ENCODE measurements at regions not wholly inside any gene's neighbourhood (a gene's known extent, or its start where the extent isn't known, plus 50 kb on each side); places are given as distances from the start of the nearest gene placed in this dataset.
"Not testable (repeated sequence)": the region's sequence is repeated elsewhere in the genome, so short reads cannot be mapped to it uniquely, and the experiment has no call there.

DNA sequence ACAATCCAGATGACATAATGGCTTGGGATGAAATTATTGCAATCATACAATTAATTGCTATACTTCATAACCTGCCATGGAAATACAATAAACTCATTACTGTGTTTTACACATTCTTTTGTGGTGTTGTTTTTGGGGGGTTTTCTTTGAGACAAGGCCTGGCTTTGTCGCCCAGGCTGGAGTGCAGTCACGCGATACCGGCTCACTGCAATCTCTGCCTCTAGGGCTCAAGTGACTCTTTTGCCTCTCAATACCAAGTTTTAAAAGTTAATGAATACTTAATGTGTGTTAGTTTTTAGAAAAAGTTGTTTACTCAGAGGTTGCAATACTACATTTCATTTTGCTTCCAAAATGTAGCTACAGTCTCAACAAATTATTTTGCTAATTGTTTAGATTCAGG lies 598.4 kb downstream of the CHSY3 start:
- no peak for DNase-seq (ENCODE audit: low read depth in 3 of 3, low spot score in 1 of 3)

DNA sequence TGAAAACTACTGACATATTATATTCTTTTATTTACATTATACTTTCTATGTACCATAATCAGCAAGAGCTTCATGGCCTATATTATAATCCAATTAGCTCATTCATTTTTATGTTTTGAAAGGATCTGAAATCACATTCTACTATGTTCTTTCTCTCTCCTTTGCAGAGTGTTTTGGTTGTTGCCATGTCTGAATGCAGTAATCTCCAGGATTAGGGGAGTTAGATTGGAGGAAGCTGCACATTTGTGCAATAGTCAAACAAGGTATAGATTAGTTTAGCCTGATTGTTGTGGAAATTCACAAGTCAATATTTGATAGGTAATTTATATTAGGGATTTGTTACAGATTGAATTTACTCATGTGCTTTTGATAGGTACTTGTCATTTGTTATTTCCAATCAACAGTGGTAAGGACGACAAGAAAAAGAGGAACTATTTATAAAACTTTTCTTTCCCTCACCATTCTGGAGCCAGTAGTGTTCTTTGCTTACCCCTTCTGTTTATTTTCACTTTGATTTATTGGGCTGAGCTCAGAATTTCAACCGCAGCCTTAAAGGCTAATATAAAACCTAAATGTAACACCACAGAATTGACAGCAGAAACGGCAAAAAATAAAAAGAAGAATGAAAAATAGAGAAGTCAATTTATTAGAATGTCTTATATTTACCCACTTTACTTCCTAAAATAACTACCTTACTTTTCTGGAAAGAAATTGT lies 597.0 kb downstream of the CHSY3 start:
- DNase-seq (ENCODE audit: low read depth in 3 of 3, low spot score in 1 of 3): no peak

DNA sequence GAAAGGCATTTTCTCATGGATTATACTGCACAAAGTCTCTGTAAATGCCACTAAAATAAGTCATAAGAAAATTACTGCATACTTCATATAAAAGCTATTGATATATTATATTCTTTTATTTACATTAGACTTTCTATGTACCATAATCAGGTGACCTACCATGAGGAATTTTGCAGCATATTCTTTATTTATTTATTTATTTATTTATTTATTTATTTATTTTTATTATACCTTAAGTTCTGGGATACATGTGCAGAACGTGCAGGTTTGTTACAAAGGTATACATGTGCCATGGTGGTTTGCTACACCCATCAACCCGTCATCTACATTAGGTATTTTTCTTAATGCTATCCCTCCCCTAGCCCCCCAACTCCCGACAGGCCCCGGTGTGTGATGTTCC lies 596.2 kb downstream of the CHSY3 start:
- DNase-seq (ENCODE audit: low read depth in 3 of 3, low spot score in 1 of 3): not testable (repeated sequence)

DNA sequence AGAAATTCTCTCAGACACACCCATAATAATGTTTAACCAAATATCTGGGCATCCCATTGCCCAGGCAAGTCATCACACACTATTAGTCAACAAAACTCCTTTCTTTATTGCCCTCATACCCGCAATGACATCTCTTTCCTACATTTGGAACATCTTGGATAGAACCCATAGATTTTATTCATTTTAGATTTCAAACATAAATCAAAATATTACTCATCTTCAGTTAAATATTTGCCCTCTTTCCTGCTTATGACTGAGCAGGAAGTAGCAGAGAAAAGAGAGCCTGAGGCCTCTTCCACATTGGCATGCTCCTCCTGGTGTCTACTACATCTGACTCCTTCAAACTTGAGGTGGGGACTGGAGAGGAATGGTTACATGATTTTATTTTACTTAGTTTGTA lies 592.0 kb downstream of the CHSY3 start:
- DNase-seq (ENCODE audit: low read depth in 3 of 3, low spot score in 1 of 3): no peak

DNA sequence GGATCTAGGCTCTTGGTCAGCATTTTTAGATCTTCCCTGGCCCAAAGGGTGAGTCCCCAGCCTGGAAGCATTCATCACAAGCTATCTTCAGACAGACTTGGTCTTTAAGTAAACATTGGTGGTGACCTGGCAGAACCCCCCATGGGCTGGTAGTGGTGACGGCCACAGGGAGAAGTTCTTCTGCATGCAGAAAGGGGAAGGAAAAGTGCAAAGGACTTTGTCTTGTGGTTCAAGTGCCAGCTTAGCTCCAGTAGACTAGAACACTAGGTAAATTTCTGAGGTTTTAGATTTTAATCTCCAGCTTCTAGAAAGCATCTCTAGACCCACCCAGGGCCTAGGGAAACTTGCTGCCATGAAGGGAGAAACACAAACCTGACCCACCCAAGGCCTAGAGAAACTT lies 584.0 kb downstream of the CHSY3 start:
- DNase-seq (ENCODE audit: low read depth in 3 of 3, low spot score in 1 of 3): no peak

DNA sequence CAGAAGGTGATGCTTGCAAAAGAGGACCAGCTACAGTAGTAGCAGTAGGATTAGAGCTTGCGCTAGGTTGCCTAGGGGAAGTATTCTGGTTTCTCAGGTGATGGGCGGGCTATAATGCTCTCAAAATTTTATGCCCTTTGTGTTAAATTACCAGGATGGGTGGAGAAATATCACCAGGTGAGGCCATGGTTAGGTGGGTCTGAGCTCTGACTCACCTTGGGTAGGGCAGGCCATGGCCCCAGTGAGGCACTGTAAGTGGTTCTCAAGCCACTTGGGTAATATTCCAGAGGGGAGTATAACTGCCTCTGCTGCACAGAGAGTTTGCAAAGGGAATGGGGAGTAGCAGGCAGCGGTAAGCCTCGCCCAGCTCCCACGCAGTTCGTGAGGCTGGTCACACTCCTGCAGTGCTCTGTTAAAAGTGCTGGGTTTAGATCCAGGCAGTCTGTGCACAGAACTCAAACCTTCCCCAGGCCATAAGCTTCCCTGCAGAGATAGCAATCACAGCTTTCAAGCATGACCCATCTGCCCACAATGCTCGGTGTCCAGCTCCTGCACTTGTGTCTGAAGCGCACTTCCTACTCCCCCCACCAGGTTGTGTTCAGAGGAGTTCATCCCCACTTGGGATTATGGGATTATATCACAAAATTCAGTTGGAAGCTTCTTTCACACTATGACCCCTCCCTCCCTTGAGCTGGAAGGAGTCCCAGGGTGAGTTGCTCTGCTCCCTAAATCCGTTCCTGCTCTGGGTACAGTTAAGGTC lies 575.0 kb downstream of the CHSY3 start:
- DNase-seq (ENCODE audit: low read depth in 3 of 3, low spot score in 1 of 3): no peak

DNA sequence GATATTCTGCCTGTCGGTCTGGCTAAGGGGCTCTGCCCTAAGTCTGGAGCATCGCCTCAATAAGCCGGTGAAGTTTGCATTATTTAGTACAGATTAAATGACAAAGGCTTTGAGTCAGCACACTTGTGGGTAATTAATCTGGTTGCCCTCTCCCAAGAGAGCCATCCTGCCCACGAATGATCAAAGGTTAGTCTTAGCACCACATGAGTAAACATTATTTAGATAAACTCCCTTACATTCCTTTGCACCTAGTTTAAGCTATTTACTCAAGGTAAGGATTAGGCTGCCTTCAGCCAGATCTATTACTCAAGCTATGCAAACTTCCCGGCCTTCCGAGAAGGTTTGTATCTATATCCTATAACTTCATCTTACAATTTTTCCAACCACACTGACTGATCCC lies 572.1 kb downstream of the CHSY3 start:
- DNase-seq (ENCODE audit: low read depth in 3 of 3, low spot score in 1 of 3): no peak

DNA sequence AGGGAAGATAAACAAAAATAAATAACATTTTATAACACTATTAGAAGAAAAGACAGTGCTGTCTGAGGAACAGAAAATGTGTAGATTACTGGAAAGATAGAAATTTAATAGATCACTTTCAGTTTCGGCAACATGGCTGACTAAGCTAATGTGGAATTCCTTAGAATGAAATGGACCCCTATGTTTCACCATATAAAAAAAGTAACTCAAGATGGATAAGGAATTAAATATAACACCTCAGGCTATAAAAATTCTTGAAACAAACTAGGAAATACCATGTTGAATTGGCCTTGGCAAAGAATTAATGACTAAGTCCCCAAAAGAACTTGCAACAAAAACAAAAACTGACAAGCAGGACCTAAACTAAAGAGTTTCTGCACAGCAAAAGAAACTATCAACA lies 558.3 kb downstream of the CHSY3 start:
- DNase-seq (ENCODE audit: low read depth in 3 of 3, low spot score in 1 of 3): no peak

DNA sequence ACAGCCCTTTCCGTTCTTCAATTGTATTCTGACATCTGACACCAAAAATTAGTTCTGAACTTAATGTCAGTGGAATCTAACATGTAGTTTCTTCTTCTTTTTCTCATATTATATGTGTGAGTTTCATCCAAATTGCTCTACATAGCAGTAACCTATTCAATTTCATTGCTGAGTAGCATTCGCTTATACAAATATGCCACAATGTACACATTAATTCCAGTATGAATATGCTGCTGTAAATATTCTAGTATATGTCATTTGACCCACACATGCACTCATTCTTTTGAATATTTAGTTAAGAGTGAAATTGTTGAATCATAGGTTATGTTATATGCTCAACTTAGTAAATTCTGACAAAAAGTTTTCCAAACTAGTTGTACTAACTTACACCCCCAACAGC lies 550.9 kb downstream of the CHSY3 start:
- DNase-seq (ENCODE audit: low read depth in 3 of 3, low spot score in 1 of 3): no peak

DNA sequence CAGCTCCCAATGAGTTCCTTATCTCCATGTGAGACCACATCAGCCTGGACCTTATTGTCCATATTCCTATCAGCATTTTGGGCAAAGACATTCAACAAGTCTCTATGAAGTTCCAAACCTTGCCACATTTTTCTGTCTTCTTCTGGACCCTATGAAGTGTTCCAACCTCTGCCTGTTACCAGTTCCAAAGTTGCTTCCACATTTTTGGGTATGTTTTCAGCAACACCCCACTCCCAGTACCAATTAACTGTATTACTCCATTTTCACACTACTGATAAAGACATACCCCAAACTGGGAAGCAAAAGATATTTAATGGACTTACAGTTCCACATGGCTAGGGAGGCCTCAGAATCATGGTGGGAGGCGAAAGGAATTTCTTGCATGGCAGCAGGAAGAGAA lies 548.5 kb downstream of the CHSY3 start:
- DNase-seq (ENCODE audit: low read depth in 3 of 3, low spot score in 1 of 3): no peak

DNA sequence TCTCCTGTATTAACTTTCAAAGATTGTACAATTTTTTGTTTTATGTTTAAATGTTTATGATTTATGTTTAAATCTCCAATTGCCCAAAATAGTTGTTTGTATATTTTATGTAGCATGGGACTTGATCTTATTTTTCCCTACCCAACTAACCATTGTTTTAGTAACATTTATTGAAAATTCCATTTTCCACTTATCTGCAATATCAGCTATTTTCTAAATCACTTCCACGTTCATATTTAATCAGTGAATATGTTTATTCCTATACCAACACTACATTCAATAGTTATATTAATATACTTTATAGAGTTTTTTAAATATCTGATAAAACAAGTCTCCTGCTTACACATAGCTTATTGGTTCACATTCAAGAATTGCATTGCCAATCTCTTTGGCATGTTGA lies 532.2 kb downstream of the CHSY3 start:
- no peak for DNase-seq (ENCODE audit: low read depth in 3 of 3, low spot score in 1 of 3)

DNA sequence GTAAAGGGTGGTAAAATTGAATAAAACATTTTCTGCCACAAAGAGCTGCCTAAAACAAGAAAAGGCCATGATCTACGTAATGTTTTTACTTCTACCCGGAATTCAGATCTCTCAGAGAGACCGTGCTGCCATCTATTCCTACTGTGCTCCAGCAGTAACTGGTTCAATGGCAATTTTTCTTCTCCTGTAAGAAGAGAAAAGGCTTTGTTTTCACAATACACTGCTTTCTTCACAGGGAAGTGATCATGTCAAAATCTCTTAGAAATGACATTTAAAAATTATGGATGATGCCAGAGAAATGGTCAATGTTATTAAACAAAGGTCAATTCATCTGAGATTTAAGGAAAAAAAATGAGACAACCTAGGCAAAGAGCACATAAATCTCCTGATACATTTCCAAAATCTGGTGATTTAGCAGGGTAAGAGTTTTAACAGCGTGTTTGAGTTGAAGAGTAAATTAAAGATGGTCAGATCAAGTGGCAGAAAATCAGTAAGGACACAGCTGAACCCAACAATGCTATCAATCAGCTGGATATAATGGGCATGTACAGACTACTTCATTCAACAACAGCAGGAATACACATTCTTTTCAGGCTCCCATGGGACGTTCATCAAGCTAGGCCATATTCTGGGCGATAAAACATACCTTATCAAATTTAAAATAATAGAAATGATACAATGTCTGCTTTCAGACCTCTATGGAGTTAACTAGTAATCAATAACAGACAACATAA lies 523.1 kb downstream of the CHSY3 start:
- DNase-seq (ENCODE audit: low read depth in 3 of 3, low spot score in 1 of 3): no peak

DNA sequence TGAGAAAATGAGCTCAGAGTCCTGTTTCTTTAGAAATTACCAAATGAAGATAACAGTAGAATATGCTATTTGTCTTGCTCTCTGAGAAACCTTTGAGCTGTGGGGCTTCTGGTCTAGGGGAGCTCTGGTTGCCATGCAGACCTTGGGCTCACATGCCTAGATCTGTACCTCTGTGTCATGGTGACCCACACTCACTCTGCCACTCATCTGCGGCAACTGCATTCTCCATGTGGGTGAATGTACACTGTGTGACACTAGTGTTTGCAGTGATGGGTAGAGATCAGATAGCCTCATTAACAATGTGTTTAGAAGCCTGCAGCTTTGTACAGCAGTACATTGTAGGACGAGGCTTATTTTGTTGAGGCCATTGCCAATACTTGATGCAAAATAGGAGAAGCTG lies 521.2 kb downstream of the CHSY3 start:
- DNase-seq (ENCODE audit: low read depth in 3 of 3, low spot score in 1 of 3): no peak

DNA sequence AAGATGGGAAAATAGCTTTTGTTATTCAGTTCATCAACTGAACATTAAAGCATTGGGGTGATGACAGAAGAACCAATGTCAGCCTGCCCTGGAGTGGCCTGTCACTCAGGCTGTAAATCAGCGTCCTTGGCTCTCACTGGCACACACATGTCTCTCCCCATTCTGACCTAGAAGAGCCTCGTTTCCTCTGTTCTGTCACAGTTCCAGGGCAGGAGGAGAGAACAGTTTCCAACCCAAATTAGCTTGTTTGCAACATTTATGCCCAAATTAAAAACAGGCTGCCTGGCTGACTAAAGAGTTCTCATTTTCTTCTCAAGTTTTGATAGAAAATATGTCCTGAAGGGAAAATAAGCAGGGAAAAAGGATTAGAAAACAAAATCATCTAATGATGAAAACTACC lies 520.1 kb downstream of the CHSY3 start:
- DNase-seq (ENCODE audit: low read depth in 3 of 3, low spot score in 1 of 3): no peak

DNA sequence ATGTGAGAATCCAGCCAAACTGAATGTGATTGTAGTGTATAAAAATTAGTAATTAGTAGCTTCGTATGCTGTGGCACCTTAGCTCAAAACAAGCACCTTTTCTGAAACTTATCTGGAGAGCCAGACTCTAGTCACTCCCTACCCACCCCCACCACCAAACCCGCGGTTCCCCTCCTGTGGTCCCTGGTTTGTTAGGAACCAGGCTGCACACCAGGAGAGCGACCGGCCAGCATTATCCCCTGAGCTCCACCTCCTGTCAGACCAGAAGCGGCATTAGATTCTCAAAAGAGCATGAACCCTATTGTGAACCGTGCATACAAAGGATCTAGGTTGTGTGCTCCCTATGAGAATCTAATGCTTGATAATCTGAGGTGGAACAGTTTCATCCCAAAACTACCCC lies 498.6 kb downstream of the CHSY3 start:
- no peak for DNase-seq (ENCODE audit: low read depth in 3 of 3, low spot score in 1 of 3)

DNA sequence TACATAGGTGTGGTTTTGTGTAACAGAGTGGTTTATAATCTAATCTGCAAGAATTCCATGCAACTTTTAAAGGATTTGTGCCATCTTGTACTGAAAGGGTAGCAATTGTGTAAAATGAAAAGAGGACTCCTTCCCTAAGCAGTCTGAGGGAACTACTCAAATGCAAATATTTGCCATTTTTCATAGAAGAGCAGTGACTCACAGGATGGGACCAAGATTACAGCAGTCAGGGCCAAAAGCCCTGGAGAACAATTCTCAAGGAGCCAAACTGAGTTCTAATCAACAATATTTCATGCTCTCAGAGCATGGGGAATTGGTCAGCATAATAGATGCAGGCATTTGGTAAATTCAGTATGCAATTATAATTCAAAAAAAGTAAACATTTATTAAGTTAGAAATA lies 495.8 kb downstream of the CHSY3 start:
- DNase-seq (ENCODE audit: low read depth in 3 of 3, low spot score in 1 of 3): no peak

DNA sequence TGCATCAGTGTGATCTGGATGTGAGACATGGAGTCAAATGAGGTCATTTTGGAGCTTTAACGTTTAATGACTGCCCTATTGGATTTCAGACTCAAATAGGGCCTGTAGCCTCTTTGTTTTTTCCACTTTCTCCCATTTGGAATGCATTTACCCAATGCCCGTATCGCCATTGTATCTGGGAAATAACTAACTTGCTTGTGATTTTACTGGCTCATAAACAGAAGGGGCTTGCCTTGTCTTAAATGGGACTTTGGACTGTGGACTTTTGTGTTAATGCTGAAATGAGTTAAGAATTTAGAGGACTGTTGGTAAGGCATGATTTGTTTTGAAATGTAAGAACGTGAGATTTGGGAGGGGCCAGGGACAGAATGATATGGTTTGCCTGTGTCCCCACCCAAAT lies 494.6 kb downstream of the CHSY3 start:
- DNase-seq (ENCODE audit: low read depth in 3 of 3, low spot score in 1 of 3): no peak

DNA sequence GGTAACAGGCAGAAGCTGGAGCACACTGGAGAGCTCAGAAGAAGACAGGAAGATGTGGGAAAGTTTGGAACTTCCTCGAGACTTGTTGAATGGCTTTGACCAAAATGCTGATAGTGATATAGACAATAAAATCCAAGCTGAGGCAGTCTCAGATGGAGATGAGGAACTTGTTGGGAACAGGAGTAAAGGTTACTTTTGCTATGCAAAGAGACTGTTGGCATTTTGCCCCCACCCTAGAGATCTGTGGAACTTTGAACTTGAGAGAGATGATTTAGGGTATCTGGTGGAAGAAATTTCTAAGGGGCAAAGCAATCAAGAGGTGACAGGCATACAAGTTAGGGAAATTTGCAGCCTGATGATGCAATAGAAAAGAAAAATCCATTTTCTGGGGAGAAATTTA lies 493.5 kb downstream of the CHSY3 start:
- not testable (repeated sequence) for DNase-seq (ENCODE audit: low read depth in 3 of 3, low spot score in 1 of 3)

DNA sequence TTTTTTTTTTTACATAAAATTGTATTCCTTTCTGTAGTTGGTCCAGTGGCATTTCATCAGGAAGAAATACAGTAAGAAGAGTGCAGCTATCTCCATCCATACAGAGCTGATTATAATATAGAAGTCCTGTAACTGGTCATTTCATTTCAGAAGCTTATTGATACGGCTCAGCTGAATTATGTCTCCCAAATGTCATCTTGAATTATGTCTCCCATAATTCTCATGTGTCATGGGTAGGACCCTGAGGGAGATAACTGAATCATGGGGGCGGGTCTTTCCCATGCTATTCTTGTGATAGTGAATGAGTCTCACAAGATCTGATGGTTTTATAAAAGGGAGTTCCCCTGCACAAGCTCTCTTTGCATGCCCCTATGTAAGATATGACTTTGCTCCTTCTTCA lies 492.9 kb downstream of the CHSY3 start:
- DNase-seq (ENCODE audit: low read depth in 3 of 3, low spot score in 1 of 3): no peak

DNA sequence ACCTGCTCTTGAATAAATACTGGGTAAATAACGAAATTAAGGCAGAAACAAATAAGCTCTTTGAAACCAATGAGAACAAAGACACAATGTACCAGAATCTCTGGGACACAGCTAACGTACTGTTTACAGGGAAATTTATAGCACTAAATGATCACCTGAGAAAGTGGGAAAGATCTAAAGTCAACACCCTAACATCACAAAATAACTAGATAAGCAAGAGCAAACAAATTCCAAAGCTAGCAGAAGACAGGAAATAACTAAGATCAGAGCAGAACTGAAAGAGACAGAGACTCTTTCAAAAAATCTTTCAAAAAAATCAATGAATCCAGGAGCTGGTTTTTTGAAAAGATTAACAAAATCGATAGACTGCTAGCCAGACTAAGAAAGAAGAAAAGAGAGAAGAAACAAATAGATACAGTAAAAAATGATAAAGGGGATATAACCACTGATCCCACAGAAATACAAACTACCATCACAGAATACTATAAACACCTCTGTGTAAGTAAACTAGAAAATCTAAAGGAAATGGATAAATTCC lies 487.5 kb downstream of the CHSY3 start:
- DNase-seq (ENCODE audit: low read depth in 3 of 3, low spot score in 1 of 3): not testable (repeated sequence)

DNA sequence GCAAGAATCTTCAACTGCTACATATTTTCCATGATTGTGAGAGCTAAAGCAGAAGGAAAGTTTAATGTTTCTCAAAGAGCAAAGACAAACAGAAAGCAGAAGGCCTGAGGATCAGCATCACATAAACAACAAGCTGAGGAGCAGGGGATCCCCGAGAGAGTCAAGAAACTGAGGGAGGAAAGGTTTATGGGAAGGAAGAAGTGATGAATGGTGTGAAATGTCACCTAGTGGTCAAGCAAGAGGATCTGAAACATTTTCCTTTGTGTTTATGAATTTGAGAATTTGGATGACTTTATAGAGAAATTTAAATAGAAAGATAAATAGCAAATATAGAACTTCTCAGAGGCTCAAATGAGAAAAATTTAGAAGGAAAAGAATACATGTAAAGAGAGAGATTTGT lies 481.9 kb downstream of the CHSY3 start:
- no peak for DNase-seq (ENCODE audit: low read depth in 3 of 3, low spot score in 1 of 3)

DNA sequence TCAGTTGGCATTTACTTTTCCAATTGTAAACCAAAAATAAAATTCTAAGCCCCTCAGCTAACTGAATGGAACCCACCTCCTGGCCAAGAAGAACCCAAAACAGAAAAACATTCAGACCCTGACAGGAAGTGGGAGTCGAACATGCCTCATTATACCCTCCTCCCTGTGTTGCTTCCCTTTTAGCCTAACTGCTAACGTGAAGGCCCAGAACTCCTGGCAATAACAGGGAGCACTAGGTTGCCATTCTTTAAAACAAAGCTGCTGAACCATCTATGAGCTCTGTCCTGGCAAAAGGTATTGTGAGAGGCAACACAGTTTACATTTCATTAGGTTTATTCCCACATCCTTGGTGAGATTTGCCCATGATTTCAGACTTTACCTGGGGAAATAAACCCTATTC lies 481.4 kb downstream of the CHSY3 start:
- DNase-seq (ENCODE audit: low read depth in 3 of 3, low spot score in 1 of 3): no peak

All from stimulated activated CD4-positive, alpha-beta T cell treated with anti-CD3 and anti-CD28 coated beads, TNF-alpha, amount 100 ng/mL, for 1 hour (primary cell).